ENCODE measurements at regions not wholly inside any gene's neighbourhood (a gene's known extent, or its start where the extent isn't known, plus 50 kb on each side); places are given as distances from the start of the nearest gene placed in this dataset.

- TF ChIP-seq POLR2A (IDR thresholded peaks at IDR 0.05) (no peak), CTCF (IDR thresholded peaks at IDR 0.05) (no peak)
These were observed 233.7 kb upstream of the MEIS1 start for GRCh38 chr2:66201242-66201641.
